ENCODE measurements at regions not wholly inside any gene's neighbourhood (a gene's known extent, or its start where the extent isn't known, plus 50 kb on each side); places are given as distances from the start of the nearest gene placed in this dataset.
"Not testable (repeated sequence)": the region's sequence is repeated elsewhere in the genome, so short reads cannot be mapped to it uniquely, and the experiment has no call there.

DNA sequence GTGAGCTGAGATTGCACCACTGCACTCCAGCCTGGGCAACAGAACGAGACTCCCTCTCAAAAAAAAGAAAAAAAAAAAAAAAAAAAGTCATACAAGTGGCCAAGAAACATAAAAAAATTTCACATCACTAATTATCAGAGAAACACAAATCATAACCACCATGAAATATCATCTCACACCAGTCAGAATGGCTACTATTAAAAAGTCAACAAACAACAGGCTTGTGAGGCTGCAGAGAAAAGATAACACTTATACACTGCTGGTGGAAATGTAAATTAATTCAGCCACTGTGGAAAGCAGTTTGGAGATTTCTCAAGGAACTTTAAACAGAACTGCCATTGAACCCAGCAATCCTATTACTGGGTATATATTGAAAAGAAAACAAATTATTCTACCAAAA lies 291.1 kb upstream of the MCTP2 start:
- DNase-seq: no peak

DNA sequence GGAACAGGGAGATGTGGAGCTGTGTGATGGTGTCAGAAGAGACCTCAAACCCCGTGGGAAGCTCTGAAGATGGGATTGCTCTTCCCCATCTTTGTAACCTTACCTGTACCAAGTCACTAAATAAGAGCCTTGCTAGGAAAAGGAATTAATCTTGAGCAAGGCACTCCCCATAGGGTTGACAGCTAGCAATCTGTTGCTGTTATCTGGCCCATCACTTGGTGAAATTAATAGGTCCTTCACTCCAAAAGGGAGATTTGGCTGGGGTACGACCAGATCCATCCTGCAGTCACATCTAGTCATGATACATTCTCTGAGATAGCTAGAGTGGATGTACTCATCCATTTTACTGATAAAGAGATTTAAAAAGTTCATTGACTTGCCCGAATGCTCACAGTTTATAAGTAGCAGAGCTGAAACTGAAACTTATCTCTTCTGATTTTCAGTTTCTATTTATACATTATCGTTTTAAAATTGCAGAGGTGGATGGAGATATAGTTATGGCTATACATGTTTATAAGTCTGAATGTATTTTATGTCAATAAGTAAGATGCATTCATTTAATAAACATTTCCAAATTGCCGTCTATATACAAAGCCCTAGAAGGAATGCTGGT lies 299.1 kb upstream of the MCTP2 start:
- no peak for DNase-seq

DNA sequence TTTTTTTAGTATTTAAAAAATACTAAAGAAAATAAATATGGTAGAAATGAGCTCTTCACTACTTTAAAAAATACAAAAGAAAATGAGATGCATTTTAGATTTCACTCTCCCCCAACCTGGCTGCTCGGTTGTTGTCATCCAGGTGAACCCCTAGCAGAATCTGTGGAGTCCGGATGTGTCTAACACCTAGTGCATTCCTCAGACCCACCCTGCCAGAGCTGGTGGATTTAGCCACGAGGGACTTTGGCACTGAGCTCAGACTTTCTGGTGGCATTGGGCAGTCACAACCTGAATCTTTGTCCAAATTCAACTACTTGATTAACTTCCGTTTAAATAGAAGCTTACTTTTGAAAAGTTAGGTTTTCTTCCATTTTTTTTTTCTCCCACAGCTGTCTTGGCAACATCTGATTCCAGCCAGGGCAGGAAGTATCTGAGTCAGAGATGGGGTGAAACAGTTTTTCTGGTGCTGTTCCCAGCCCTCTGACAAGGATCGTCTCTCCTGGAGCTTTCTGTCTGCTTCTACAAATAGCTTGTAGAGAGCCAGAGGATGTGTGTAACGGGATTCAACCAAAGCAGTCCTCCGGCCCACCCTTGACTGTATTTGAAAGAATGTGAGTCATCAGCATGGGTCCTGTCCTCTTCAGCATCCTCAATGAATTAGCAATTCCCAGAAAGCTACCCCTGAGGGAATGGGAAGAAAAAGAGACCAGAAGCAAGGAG lies 301.8 kb upstream of the MCTP2 start:
- DNase-seq: no peak

DNA sequence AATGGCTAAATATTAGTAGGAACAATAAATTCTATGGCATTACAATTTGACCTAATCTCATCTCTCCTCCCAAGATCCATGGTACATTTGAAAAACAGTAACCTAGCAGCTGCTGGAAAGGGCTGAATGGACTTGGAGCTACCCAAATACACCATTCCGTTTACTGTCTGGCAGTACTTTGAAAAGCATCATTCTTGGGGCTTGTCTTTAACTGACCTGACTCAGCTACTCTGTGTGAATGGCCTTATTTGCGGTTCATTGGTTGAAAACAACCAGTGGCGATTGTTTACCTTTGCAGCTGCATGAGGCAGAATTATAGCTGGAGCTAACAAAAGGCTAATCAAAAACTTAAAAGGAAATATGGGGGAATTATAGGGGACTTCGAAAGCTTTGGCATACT lies 311.2 kb upstream of the MCTP2 start:
- no peak for DNase-seq

DNA sequence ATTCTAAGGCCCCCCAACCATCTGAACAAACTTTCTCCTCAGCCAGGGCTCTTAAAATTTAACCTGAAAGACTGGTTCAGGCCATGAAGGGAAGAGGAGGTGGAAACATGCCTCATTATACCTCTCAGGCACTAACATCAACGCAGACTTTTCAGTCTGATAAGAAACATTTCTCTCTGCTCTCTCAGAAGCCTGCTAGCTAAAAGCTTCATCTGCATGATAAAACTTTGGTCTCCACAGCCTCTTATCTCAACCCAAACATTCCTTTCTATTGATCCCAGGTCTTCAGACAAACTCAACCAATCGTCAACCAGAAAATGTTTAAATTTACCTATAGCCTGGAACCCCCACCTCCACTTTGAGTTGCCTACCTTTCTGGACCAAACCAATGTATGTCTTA lies 312.6 kb upstream of the MCTP2 start:
- not testable (repeated sequence) for DNase-seq

DNA sequence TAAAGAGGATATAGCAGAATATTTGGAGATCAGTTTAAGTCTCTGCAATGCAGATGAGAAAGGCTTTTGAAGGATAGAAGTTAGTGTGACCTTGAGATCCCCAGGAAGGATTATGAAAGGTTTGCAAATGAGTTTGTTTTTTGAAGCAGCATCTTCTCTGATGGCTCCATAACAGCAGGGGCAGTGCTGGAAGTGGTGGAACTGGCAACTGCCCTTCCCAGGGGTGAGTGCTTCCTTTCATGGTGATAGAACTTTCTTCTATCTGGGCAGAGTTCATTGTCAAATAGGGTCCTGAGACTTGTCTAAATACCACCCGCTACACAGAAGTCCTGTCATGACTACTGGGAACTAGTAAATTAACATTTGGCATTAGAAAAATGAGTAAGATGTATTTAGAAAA lies 314.2 kb upstream of the MCTP2 start:
- DNase-seq: no peak

DNA sequence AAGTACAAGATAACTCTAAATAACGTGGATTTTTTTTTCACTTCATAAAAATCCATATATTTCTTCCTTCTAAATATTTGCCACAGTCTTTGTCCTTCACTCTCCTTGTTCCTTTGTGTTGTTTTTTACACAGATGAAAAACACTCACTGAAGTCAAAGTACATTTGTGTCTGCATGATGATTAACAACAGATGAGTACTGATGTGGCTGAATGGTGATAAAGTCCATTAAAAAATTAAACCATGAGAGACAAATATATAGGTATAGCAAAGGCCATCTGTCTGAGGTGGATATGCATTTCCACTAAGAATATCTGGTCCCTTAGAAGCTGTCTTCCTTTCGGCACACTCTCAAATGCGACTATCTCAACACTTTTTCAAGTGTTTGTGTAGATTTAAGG lies 317.5 kb upstream of the MCTP2 start:
- no peak for DNase-seq

DNA sequence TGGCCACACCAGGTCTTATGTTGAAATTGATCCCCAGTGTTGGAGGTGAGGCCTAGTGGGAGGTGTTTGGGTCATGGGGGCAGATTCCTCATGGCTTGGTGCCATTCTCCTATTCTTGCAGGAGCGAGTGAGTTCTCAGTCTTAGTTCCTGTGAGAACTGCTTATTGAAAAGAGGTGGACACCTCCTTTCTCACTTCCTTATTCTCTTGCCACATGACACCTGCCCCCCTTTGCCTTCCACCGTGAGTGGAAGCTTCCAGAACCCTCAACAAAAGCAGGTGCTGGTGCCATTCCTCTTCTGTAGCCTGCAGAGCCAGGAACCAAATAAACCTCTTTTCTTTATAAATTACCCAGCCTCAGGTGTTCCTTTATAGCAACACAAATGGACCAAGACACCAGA lies 318.1 kb upstream of the MCTP2 start:
- no peak for DNase-seq

DNA sequence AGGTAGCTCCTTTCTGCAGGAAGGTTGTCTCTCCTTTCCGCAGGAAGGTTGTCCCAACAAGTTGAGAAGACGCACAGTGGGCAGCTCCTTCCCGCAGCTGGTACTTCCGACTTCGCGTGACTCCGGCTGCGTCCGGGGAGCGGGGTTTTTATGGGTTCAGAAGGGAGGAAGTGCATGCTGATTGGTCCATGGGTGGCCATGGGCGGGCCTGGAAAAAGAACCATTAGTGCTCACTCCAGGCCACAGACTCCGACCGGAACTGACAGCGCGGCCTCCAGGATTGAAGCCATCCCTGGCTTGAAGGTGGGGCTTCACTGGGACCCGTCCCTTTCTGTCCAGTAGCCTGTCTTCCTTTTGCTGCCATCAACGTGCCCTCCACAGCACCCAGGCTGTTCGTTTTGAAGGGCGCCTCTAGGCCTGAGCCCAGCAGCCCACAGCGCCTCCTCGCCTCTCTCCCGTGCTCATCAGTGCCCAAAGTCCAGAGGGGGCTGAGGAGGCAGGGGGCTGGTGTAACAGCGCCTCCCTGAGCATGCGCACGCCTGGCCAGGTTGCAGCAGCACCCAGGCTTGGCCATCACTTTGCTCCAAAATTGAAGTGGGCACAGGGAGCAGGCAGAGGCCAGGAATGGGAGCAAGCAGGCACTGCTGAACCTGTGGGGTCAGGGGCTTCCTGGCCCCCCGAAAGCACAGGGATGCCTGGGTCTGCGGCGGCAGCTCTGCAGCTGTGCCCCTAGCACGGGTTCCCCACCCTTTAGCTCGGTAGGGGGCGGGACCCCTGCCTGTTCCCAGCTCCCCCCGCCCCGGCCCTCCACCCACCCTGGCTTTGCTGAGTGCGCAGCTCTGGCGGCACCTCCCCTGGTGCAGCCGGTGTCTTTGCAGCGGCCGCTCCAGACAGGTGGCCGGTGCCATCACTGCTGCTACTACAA lies 330.6 kb upstream of the MCTP2 start:
- DNase-seq: no peak

DNA sequence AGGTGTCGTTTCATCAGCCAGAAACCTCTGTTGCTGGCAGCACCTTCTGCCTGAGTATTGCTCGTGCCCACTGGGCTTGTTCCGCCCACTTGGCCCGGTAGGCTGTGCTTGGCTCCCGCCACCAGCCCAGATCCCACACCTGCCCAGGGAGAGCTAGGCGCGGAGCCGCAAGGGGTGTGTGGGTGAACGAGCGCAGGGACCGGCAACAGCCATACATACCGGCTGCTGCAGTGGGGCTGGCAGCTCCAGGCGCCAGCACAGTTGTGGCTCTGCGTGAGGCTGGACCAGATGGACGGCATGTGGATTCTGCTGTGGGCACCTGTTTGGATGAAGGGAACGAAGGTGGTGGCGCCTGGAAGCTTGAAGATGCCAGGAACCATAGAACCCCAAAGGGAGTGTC lies 331.5 kb upstream of the MCTP2 start:
- no peak for DNase-seq

DNA sequence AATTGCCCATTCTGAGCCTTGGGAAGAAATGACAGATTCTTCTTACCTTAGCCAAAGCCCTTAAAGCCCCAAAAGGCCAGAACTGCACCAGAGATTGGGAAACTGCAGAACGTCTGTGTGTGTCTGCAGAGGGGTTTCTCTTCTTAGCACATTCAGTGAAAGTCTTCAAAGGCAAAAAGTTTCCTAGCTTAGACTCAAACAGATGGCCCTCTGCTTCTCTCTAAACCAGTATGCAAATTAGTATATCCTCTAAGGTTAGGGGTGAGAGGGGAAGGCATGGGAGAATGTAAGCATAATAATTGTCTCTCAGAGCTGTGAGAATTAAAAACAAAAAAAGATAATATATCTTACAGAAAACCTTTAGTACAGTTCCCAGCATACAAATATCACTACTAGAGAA lies 334.0 kb upstream of the MCTP2 start:
- no peak for DNase-seq

DNA sequence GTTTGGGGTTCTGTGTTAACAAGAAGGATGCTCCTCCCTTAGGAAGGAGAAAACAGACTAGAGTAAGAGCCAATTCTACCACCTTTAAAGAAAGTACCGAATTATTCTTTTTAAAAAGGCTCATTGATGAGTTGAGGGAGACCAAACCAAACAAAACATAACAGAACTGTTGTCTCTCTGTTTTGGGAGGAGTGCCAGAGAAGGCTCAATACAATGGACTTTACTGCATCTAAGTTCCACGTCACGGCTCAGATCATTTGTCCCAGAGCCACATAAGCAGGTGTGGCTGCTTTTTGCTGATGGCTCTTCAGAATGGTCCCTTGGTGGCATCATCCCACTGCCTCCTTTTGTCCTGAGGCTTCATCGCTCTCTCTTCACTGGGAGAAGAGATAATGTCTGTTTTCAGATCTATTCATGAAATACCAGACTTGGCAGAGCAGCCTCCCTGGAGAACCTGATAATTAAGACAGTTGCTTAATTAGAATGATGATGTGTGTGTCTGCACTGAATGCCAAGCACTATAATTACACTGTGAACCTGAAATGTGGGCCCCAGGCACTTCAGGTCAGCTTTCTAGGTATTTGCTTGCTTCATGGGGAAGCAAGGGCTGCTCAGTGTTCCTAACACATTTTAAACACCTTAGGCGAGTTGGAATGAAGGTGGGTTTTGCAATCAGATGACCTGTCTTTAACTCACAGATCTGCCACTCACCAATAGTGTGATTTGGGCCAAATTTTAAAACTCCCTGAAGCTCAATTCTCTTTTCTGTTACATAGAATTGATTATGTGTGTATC lies 335.2 kb upstream of the MCTP2 start:
- no peak for DNase-seq

DNA sequence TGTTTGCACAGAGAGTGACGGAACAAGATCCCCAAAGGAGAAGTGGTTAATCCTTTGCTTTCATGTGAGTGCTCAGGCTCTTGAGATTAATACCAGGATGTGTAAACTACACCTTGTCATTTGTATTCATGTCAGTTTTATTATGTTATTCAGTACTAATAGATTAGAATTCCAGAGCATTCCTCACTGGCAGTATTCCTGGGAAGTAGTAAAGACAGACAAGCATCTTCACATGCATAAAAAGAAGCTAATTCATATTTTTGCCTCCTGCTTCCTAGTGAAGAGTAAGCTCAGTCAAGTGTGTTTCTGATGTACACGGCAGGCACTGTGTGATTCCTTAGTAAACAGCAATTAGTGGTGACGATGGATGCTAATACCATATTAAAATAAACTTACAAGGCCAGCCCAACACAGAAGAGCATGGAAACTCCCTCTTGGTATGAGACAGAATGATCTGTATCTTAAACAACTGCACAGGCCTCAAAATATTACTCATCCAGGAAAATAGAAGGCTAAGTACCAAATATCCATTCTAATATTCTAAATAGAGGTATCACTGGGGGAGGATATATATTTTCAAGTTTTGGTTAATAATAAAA lies 336.8 kb upstream of the MCTP2 start:
- no peak for DNase-seq

DNA sequence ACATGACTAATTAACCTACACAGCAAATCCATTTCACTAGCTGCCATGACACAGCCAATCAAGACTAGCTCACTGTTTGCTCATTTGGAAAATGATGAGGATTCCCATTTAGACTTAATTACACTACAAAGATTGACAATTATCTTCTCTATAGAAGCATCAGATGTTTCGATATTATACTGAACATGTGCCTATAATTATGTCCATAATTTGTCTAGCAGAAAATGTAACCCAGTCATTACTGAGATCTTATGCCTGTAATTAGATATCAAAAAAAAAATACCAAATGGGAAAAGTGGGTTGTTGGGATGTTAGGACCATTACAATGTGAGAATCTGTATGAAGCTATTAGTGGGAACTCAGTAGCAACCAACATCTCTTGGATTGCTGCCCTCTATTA lies 344.2 kb upstream of the MCTP2 start:
- DNase-seq: no peak

DNA sequence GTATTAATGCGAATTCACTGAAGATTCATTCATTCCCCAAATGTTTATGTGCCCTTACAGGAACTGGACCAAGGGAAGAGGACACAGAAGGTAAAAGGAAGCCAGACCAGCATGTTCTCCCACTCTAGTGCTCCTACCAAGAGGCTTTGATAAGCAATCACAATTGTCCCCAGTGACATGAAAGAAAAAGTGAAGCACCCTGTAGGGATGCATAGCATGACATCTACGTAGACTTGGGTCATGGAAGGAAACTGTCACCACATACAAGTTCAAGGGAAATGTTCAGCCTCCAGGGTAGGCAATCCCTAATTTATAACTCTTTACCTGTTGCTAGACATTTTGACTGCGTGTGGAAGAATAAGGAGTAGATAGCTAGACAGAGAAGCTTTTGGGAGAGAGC lies 348.6 kb upstream of the MCTP2 start:
- no peak for DNase-seq

DNA sequence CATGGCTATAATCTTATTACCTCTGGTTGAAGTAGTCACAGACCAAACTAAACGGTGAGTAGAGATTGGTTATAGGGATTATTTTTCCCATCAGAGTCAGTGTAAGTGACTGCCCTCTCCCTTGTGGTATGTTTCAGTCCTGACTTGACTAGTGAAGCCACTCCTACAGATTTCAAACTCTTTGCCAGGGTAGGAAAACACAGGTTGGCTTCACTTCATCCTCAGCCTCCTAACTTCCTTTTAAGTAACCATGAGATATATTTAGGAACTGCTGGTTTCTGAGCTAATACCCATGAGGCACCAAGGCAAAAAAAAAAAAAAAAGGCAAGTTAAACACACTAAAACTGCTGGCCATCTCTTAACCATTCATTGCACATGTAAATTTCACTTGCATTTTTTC lies 349.2 kb upstream of the MCTP2 start:
- DNase-seq: no peak

DNA sequence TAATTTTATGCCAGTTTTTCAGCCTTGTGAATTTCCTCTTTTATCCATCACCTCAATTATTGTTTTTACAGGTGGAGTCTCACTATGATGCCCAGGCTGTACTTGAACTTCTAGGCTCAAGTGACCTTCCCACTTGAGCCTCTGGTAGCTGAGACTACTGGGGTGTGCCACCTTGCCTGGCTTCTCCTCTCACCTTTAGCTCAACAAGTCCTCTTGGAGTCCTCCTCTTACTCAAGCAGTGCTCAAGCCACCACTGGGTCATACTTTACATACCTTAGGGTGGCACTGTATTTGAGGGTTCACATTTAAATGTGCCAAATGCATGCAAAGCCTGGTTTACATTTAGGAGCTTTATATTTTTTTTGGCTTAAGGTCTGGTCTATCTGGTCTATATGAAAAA lies 350.1 kb upstream of the MCTP2 start:
- DNase-seq: no peak

DNA sequence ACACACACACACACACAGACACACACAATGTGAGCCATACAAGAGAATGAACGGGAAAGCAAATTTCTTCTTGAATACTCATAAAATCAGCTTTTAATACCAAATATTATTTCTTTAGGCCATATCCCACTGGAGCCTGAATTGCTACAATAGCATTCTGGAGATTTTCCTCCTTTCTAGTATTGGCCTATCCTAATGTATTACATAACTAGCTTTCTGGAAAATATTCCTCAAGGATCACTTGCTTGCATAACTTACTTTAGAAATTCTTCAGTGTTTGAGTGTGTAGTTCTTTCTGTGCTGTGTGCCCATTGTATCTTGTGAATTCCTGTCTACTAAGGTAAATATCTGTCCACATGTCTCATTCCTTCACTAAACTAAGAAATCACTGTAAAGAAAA lies 351.0 kb upstream of the MCTP2 start:
- no peak for DNase-seq

DNA sequence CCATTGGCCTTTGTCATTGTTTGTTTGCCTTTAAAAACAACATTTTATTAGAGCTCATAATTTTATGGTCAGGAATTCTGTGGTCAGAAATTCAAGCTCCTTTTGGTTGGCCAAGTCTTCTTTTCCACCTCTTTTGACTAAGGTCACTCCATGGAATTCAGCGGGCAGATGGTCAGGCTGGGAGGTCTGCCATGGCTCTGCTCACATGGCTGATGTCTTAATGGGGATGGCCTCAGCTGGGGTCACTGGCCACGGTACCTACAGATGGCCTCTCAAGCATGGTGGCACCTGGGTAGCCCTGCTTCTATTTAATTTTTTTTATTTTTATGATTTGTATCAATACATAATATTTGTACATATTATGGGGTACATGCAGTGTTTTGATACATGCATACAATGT lies 360.8 kb upstream of the MCTP2 start:
- no peak for DNase-seq

DNA sequence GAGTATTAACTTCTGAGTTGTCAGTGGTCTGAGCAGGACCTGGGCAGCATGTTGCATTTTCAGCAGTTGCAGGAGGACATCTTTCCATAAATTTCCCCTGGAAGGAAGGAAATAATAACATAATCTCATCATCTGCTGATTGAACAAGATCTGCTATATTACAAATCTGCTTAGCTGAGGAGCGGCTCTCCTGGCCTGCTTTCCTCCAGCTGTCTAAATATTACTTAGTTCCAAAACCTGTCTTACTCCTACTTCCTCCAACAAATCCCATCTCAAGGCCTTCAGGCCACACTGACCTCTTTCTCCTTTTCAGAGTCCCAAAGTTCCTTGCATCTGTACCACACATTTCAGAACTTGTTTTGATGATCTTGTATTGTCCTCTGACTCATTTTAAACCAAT lies 364.4 kb upstream of the MCTP2 start:
- DNase-seq: no peak

DNA sequence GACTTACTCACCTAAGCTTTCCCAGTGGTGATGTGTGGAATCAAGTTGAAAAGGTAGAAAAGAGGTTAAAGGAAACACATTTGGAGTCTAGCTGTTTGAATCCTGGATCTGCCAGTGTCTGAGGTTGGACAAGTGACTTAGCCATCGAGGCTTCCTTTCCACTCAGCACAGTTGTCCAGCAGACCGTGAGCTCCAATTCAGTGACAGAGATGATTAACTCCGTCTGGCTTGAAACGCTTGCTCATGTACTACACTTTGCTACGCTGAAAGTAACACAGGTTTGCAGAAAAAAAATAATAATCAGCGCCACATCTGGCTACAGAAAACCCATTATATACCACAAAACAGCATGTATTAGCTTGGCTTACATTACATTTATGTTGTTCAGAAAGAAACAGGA lies 364.9 kb upstream of the MCTP2 start:
- no peak for DNase-seq

DNA sequence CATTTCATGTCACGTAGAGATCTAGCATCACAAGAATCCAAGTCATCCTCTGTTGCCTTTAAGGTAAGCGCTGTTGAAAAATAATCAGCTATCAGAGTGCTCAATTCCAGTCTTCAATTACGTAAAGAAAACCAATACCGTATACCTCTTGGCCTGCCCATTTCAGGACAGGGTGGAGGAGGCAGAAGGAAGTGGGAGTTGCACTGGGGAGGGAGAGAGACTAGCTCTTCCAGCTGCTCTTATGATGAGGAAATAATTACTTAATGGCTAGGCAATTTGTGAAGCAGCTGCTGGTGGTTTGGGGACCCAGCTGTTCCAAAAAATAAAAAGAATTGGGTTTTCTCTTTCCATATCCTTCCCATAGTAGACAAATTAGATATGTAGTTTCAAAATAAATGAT lies 365.8 kb upstream of the MCTP2 start:
- DNase-seq: no peak

DNA sequence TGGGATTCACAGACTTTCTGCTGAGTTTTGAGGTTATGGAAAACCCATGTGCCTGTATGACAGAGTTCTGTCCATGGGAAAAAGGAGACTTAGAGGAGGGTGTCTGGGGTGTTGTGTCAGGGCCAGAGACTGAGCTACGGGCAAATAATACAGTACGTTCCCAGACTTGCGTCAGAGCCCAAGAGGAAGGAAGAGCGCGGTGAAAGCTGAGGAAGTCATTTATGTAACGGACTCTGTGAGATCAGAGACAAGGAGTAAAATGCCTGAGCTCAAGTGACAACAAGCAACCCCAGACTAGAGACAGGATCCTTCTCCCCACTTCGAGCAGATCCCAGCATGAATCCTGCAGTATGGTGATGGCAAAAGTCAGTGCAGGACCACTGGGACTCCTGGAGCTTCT lies 368.6 kb upstream of the MCTP2 start:
- no peak for DNase-seq
